ELR (cell line): ENCODE measurements at regions not wholly inside any gene's neighbourhood (a gene's known extent, or its start where the extent isn't known, plus 50 kb on each side); places are given as distances from the start of the nearest gene placed in this dataset.
"Not testable (repeated sequence)": the region's sequence is repeated elsewhere in the genome, so short reads cannot be mapped to it uniquely, and the experiment has no call there.

Source experiments
- DNase-seq: peaks from one replicate; pipeline ENCODE4 v3.0.0-alpha.2; 2015; ENCODE audit warnings: low read depth

DNA sequence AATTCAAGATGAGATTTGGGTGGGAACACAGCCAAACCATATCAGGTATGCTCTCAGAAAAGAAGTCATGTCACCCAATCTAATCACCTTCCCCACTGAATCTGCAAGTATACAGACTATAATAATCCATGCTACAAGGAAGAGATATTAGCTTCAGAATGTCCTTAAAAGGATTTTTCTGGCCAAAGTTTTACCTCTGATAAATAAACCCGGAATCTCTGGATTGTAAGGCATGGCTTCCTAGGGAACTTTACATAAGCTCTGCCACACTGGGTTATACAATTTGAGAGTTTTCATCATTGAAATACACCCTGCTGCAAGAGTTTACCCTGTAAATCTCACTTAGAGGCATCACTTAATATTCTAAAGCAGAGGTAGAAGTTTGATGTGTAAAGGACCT, 330.5 kb upstream of the KCNMB2 start:
- DNase-seq, result no peak

DNA sequence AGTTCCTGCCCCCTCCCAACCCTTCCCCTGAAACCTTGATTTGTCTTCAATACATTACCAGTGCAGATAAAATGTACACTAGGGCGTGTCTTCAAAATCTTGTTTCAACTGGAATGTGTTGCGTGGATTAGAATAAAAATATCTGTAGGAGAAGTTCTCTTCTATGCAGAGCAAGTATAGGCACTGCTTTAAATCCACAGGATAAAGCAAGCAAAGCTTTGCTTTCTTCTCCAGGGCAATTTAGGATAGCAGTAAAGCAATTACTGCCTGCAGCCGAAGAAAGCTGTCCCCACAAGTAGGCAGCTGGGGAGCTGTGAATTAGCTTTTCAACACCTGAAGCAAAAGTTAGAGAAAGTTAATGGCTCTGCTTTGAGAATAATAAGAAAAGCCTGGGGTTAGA, 329.7 kb upstream of the KCNMB2 start:
- no peak for DNase-seq

DNA sequence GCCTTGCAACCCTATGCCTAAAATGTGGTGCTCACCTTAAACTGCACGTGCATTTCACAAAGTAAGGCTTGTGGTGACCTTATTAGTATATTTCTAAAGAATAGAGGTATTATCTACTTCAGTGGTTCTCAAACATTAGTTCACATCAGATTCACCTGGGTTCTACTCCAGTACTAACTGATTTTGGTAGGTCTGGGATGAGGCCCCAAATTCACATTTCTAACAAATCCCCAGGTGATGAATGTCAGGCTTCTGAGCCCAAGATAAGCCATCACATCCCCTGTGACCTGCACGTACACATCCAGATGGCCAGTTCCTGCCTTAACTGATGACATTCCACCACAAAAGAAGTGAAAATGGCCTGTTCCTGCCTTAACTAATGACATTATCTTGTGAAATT, 329.1 kb upstream of the KCNMB2 start:
- DNase-seq, result not testable (repeated sequence)

DNA sequence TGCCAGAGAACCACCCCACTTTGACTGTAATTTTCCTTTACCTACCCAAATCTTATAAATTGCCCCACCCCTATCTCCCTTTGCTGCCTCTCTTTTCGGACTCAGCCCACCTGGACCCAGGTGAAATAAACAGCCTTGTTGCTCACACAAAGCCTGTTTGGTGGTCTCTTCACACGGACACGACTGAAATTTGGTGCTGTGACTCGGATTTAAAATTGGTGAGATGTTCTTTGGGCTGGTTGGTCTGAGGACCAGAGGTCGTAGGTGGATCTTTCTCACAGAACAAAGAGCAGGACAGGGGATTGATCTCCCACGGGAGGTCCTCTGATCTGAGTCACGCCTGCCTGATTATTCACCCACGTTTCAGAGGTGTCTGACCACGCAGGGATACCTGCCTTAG, 328.6 kb upstream of the KCNMB2 start:
- not testable (repeated sequence) for DNase-seq

DNA sequence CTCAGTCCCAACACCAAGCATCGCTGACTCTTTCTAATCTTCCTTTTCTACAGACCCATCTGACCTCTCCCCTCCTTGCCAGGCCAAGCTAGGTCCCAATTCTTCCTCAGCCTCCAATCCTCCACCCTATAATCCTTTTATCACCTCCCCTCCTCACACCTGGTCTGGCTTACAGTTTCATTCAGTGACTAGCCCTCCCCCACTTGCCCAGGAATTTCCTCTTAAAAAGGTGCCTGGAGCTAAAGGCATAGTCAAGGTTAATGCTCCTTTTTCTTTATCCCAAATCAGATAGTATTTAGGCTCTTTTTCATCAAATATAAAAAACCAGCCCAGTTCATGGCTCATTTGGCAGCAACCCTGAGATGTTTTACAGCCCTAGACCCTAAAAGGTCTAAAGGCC, 327.1 kb upstream of the KCNMB2 start:
- DNase-seq, result not testable (repeated sequence)

DNA sequence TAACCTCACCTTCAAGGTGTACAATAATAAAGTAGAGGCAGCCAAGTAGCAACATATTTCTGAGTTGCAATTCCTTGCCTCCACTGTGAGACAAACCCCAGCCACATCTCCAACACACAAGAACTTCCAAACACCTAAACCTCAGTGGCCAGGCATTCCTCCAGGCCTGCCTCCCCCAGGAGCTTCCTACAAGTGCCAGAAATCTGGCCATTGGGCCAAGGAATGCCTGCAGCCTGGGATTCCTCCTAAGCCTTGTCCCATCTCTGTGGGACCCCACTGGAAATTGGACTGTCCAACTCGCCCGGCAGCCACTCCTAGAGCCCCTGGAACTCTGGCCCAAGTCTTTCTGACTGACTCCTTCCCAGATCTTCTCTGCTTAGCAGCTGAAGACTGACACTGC, 326.6 kb upstream of the KCNMB2 start:
- DNase-seq, result not testable (repeated sequence)

DNA sequence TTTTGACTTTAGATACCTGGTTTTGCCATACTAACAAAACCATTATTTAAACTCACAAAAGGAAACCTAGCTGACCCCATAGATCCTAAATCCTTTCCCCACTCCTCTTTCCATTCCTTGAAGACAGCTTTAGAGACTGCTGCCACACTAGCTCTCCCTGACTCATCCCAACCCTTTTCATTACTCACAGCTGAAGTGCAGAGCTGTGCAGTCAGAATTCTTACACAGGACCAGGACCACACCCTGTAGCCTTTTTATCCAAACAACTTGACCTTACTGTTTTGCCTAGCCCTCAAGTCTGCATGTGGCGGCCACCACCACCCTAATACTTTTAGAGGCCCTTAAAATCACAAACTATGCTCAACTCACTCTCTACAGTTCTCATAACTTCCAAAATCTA, 325.1 kb upstream of the KCNMB2 start:
- peak; percentile 58 for DNase-seq

DNA sequence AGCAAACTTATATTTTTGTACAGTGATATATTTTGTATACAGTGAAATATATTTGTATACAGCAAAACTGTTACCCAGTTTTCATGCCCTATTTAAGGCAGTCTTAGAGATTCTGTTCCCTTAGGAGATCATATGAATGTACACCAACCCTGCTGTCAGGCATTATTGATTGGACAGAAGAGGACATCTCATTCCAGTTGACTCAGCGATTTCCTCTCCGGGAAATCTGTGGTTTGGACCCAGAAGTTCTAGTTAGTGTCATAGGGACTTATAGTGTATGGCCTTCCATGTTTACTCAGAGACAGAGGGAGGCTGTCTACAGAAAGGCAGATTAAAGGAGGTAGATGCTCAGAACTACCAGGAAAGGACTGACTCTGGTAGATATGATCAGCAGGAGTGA, 318.8 kb upstream of the KCNMB2 start:
- DNase-seq, result no peak

DNA sequence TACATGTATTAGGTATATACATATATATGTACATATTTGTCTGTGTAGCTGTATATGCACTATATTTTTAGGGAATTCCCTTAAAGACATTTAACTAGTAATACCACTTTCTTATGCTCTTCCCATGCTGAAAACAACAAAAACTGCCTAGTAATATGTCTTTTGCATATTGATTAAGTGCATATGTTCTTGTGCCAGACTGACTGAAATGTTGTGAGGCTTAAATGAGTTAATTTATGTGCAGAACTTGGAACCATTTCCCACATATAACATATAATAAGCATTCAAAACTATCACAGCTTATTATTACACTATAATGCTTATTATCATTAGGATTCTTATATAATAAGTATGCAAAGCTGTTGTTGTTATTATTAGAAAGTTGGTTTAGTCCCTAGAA, 318.0 kb upstream of the KCNMB2 start:
- DNase-seq, result no peak

DNA sequence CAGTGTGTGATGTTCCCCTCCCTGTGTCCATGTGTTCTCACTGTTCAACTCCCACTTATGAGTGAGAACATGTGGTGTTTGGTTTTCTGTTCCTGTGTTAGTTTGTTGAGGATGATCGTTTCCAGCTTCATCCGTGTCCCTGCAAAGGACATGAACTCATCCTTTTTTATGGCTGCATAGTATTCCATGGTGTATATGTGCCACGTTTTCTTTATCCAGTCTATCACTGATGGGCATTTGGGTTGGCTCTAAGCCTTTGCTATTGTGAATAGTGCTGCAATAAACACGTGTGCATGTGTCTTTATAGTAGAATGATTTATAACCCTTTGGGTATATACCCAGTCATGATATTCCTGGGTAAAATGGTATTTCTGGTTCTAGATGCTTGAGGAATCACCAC, 316.6 kb upstream of the KCNMB2 start:
- DNase-seq, result not testable (repeated sequence)

DNA sequence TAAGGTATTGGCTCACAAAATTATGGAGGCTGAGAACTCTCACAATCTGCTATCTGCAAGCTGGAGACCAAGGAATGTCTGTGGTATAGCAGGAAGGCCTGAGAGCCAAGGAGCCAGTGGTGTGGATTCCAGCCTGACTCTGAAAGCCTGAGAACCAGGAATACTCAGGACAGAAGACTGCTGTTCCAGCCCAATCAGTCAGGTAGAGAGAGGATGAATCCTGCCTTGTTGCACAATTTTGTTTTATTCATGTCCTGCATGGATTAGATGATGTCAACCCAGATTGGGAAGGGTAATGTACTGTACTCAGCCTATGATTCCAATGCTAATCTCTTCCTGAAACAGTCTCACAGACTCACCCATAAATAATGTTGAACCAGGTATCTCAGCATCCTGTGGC, 312.4 kb upstream of the KCNMB2 start:
- DNase-seq, result no peak

DNA sequence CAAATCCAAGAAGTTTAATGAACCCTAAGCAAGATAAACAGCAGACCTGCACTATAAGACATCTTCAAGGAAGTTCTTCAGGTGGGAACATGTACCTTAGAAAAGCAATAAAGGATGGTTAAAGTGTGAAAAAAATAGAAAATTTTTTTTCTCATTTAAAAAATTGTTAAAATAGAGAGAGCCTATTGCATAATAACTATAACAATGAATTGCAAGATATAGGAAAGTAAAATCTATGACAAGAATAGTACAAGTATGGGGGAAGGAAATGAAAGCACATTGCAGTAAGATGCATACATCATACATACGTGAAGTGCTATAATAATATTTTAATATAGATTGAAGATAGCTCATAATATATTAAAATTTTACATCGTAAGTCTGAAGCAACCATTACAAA, 310.1 kb upstream of the KCNMB2 start:
- no peak for DNase-seq

DNA sequence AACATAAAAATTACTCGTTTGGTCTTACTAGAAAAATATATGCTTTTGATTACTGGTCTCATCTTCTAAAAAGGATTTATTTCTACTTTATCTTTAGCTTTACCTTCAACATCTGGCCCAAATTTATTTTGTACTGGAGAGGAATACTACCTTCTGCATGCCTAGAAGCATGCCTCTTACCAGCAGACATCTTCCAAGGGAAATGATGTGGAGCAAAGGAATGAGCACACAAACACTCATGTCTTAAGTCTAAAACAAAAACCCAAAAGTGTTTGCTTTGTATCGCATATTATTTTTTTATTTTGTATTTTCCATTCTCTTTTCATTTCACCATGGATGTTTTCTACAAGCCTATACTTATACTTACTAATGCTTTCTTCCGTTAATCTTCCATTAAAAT, 304.6 kb upstream of the KCNMB2 start:
- no peak for DNase-seq

DNA sequence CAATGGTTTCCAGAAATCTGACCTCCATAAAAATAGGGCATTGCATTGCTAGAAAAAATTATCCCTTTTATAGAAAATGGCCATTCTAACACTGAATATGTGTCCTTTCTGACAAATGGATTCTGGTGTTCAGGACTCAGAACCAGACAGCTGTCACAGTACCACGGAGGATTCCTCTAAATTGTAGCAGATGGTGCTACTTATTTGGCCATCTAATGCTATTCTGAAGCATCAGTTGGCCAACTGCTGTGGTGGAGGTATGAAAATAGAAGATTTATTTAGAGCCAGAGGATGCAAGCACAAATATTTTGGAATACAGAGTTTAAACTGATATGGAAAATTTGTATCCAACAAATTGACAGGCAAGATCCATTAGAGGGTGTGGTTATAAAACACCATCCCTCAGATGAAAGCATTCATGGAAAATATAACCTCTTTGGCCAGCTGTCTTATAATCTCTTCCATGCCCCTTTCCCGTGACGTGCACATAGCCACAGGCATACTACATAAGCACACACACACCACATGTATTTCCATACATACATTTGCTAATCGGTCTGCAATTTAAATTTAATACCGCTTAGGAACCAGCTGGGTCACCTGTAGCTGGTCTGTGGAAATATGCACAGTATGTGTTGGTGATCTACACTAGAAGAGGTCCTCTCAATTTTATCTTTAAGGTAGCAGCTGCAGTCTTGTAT, 302.7 kb upstream of the KCNMB2 start:
- DNase-seq, result no peak

DNA sequence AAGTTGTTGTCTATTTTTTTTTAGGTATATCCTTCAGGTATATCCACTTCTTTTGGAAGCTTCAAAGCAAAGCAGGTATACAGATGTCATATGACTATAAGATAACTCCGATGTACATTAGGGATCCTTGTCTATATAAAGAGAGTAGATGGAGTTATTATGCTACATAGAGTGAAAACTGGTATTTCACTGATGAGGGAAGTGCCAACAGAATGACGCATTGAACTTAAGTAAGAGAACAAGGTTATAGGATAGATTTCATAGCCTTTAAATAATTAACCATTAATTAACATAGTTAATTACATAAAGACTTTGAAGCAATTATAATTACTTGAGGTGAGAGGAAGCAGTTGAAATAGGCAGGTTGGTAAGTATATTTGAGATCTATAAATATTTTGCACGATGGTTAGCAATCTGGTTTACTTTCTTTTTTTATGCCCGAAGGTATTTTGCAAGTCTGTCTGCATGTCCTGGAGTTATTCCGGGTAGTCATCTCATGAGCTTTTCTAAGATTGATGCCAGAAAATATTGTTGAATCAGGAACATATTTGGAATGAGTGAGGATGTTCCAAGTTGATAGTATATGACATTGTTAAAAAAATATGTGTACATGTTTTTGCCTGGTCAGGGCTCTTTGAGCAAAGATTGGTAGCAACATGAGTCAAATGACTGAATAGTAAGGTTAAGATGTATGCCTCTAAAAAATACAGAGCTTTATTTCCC, 299.5 kb upstream of the KCNMB2 start:
- peak; percentile 1 for DNase-seq

DNA sequence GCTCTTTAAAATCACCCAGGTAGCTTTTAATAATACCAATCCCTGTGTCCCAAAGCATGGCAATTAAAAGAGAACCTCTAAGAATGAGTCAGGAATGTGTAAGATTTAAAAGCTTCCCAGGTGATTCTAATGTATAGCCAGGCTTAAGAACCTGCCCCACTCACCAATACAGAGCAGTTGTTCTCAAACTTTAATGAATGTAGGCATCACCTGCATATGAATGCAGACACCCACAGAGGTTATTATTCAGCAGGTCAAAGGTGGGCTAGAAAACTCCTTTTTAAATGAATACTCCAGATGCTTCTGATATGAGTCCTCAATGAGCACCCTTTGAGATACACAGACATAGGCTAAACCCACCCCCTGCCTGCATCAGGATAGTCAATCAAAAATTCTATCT, 298.1 kb upstream of the KCNMB2 start:
- DNase-seq, result no peak

DNA sequence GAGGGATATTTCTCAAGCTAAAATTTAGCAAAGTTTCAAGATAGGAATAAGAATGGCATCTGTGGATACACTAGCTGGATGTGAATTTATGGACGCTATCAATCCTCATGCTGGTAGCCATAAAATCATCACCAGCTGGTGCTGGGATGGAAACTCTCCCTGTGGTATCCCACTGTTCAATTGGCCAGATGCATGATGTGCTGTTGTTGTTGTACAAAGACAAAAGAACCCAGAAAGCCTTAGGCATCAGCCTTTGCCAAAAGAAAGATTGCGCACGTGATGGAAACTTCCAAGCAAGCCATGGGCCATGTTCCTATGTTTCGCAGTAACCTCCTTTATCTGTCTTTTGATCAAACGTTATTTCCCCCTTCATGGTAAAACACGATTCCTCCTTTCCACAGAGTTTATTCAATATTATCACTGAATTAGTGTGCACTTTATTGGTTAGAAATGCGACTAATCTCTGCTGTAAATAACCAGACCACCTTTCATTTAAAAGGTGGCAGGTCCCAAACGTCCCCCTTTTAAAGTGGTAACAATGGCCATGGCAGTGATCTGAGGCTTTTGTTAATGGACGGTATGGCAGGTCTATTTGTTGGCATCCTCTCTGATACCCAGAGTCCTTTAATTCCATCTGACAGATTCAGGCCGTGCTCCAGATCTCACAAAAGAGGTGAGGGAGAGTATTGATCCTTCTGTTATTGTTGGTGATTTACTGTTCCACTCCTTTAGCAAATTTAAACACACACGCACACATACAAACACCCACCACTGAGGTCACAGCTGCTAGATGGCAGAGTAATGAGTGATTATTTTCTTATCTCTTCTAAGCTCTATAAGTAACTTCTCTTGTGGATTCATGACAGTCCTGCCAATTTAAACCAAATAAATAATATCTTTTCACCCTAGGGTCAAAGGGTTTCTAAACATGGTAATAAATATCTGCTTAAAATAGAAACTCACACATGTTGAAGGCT, 291.2 kb upstream of the KCNMB2 start:
- no peak for DNase-seq

DNA sequence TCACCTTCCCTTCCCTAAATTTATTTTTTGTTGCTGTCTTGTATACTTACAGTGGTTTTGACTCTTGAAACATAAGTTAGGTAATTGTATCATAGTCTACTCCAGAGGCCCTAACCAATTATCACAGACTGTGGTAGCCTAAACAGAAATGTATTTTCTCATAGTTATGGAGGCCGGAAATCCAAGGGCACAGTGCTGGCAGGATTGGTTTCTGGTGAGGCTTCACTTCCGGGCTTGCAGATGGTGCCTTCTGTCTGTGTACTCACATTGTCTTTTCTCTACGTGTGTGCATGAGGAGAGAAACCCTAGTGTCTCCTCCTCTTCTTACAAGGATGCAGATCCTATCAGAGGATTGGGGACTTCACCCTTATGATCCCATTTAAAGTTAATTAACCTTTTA, 290.2 kb upstream of the KCNMB2 start:
- no peak for DNase-seq

DNA sequence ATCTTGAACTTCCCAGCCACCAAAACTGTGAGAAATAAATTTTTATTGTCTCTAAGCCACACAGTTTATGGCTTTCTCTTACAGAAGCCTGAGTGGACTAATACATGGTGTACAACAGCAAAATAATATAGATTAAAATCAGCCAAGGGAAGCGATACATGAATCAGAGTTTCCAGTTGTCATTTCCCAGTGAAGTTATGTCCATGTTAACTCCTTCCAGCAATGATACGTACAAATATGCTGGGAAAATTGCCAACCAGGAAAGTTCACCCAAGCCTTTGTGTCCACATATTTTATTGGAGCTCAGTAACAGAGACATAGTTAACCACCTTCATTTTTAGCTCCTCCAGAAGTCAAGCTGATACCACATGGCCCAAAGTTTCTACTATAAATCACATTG, 280.9 kb upstream of the KCNMB2 start:
- no peak for DNase-seq

DNA sequence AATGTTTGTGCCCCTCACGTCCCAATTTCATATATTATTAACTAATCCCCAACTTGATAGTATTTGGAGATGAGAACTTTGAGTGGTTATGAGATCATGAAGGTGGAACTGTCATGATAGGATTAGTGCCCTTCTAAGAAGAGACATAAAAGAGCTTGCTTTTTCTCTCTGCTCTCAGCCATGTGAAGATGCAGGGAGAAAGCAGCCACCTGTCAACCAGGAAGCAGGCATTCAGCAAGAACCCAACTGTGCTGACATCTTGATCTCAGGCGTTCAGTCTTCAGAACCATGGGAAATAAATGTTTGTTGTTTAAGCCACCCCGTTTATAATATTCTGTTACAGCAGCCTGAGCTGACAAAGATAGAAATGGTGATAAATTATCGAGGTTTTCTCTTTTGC, 278.7 kb upstream of the KCNMB2 start:
- DNase-seq, result no peak

DNA sequence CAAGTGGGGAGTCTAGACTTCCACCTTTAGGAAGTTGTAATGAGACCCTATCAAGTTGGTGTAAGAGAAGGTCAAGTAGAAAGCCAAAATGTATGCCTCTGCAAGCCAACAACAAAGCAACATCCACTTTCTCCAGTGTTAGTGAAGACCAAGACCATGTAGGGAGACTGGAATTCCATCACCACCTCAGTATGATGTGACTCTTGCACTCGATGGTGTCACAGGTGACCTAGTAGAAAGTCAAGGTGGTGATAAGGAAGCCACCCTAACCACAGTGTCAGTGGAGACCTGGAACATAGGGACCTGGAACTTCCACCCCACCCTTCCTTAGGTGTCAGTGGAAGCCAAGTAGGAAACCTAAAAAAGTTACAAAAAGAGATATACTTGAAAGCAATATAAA, 278.1 kb upstream of the KCNMB2 start:
- no peak for DNase-seq

DNA sequence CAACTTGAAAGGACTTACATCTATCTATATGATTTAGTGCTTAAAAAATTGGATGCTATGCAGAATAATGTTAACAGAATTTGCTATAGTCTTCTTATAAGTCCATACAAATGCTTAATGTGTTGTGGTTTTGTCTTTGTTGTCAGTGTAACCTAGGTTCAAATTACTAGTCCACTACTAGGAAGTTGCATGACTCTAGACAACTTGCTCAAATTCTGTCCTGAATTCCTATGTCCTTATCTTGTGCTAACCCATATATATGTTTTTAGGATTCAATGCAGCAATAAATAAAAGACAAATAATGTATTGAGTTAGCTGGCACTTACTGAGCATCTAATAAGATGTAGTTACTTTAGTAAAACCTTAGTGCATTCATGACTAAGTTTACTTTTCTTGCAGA, 276.5 kb upstream of the KCNMB2 start:
- DNase-seq, result no peak
